Vagina (tissue), 2 donors: ENCODE measurements at regions not wholly inside any gene's neighbourhood (a gene's known extent, or its start where the extent isn't known, plus 50 kb on each side); places are given as distances from the start of the nearest gene placed in this dataset.
A peak's percentile ranks its signal among the peaks of the same experiment; 100 is the strongest.

Experiments used
- DNase-seq, 2 donors: peaks; one replicate each; pipeline ENCODE4 v3.0.0-alpha.2; 2017; ENCODE audit errors: extremely low spot score in 2 of 2
- H3K27ac ChIP-seq: fragments of 200-600 bp; sonication (generic); one replicate; pipeline ENCODE4 v1.5.1; 2019
- H3K27me3 ChIP-seq: fragments of 200-600 bp; sonication (generic); one replicate; pipeline ENCODE4 v1.5.1; 2019
- H3K36me3 ChIP-seq, 2 donors: fragments of 200-600 bp; sonication (generic); one replicate each; pipeline ENCODE4 v1.5.1; 2017 to 2019
- H3K4me1 ChIP-seq: fragments of 200-600 bp; sonication (generic); one replicate; pipeline ENCODE4 v1.5.1; 2019
- H3K4me3 ChIP-seq, 2 donors: fragments of 200-600 bp; sonication (generic); 1 replicate in 1 of 2; 2 replicates in 1 of 2; pipeline ENCODE4 v1.5.1; 2016 to 2019
- H3K9me3 ChIP-seq: fragments of 200-600 bp; sonication (generic); one replicate; pipeline ENCODE4 v1.5.1; 2019
- CTCF ChIP-seq, 3 experiments: fragments of 450-650 bp in 2 of 3; fragments of 200-600 bp in 1 of 3; sonication (generic) in 1 of 3; IDR thresholded peaks; one replicate each; pipeline ENCODE4 v1.5.1; 2017 to 2019; ENCODE audit warnings: antibody characterized with exemption in 3 of 3, mild to moderate bottlenecking in 2 of 3, moderate library complexity in 2 of 3
- POLR2A ChIP-seq, 2 donors: fragments of 450-650 bp; IDR thresholded peaks; one replicate each; pipeline ENCODE4 v1.6.1; 2017; ENCODE audit warnings: antibody characterized with exemption in 2 of 2, mild to moderate bottlenecking in 2 of 2, moderate library complexity in 2 of 2
- POLR2AphosphoS5 ChIP-seq, 2 donors: sonication (generic); formaldehyde crosslinking; IDR thresholded peaks; one replicate each; pipeline ENCODE4 v1.9.0; 2017; ENCODE audit warnings: antibody characterized with exemption in 2 of 2, mild to moderate bottlenecking in 2 of 2, low read depth in 1 of 2; ENCODE audit not compliant: insufficient read depth in 1 of 2
- intact Hi-C: fragments of 100-400 bp; cut with DNase I; formaldehyde crosslinking; loops from one replicate; pipeline ENCODE4 v1.15.1; 2023

GRCh38 chr14:51328772-51329353 lies 88.8 kb downstream of the TMX1 start:
- Histone ChIP-seq H3K4me3 (no peak overlapping the region), H3K4me1 (peaks cover 51% of the 10 kb centered on the region), H3K27ac (peak overlapping the region; percentile 83), H3K9me3 (no peaks in the 10 kb centered on the region), H3K36me3 (no peaks in the 10 kb centered on the region), H3K27me3 (no peaks in the 10 kb centered on the region)
- intact Hi-C loops, result no loop called here
- TF ChIP-seq POLR2AphosphoS5 (IDR thresholded peaks at IDR 0.05; ENCODE audit: insufficient read depth in 1 of 2, low read depth in 1 of 2) (peak; percentile 46 to 49), POLR2A (IDR thresholded peaks at IDR 0.05) (no peak)
- no peak for DNase-seq

- H3K9me3 ChIP-seq, result no peaks in the 10 kb centered on the region
- peaks cover 79% of the 10 kb centered on the region for H3K4me1 ChIP-seq
- no peaks in the 10 kb centered on the region for H3K27me3 ChIP-seq
- TF ChIP-seq POLR2A (IDR thresholded peaks at IDR 0.05), result no peak
- TF ChIP-seq CTCF (IDR thresholded peaks at IDR 0.05), result no peak
- no peak for TF ChIP-seq POLR2AphosphoS5 (IDR thresholded peaks at IDR 0.05; ENCODE audit: insufficient read depth in 1 of 2, low read depth in 1 of 2)
- H3K36me3 ChIP-seq, result no peaks in the 10 kb centered on the region
- no peak overlapping the region for H3K4me3 ChIP-seq
- intact Hi-C loops, result no loop called here
- DNase-seq, result no peak
- peak overlapping the region; percentile 83 for H3K27ac ChIP-seq
Observed at GRCh38 chr14:51331486-51332367, 91.7 kb downstream of the TMX1 start.

- Histone ChIP-seq H3K4me3 (no peak overlapping the region), H3K36me3 (no peaks in the 10 kb centered on the region), H3K4me1 (peaks cover 74% of the 10 kb centered on the region), H3K9me3 (no peaks in the 10 kb centered on the region), H3K27me3 (no peaks in the 10 kb centered on the region), H3K27ac (peak overlapping the region; percentile 76)
- no peak for DNase-seq
- TF ChIP-seq POLR2A (IDR thresholded peaks at IDR 0.05), result no peak
- TF ChIP-seq CTCF (IDR thresholded peaks at IDR 0.05), result no peak
- no peak for TF ChIP-seq POLR2AphosphoS5 (IDR thresholded peaks at IDR 0.05; ENCODE audit: insufficient read depth in 1 of 2, low read depth in 1 of 2)
- intact Hi-C loops, result no loop called here
Observed at GRCh38 chr14:51333299-51333698, 93.3 kb downstream of the TMX1 start.

GRCh38 chr14:51333901-51334521 lies 94.0 kb downstream of the TMX1 start:
- Histone ChIP-seq H3K4me3 (no peak overlapping the region), H3K4me1 (peaks cover 67% of the 10 kb centered on the region), H3K36me3 (no peaks in the 10 kb centered on the region), H3K27ac (peak overlapping the region; percentile 76), H3K27me3 (no peaks in the 10 kb centered on the region), H3K9me3 (no peaks in the 10 kb centered on the region)
- peak in 1 of 2 donors; percentile 6 for TF ChIP-seq POLR2AphosphoS5 (IDR thresholded peaks at IDR 0.05; ENCODE audit: insufficient read depth in 1 of 2, low read depth in 1 of 2)
- TF ChIP-seq POLR2A (IDR thresholded peaks at IDR 0.05), result no peak
- DNase-seq, result no peak
- intact Hi-C loops, result no loop called here

- H3K27ac ChIP-seq, result peak overlapping the region; percentile 76
- DNase-seq, result no peak
- no peaks in the 10 kb centered on the region for H3K27me3 ChIP-seq
- H3K4me3 ChIP-seq, result no peak overlapping the region
- TF ChIP-seq POLR2A (IDR thresholded peaks at IDR 0.05) (no peak), POLR2AphosphoS5 (IDR thresholded peaks at IDR 0.05; ENCODE audit: insufficient read depth in 1 of 2, low read depth in 1 of 2) (no peak), CTCF (IDR thresholded peaks at IDR 0.05) (no peak)
- no peaks in the 10 kb centered on the region for H3K9me3 ChIP-seq
- peaks cover 61% of the 10 kb centered on the region for H3K4me1 ChIP-seq
- H3K36me3 ChIP-seq, result no peaks in the 10 kb centered on the region
- intact Hi-C loops, result no loop called here
Observed at GRCh38 chr14:51334566-51334965, 94.5 kb downstream of the TMX1 start.
